UCSD-AML1 (cell line): ENCODE measurements at regions not wholly inside any gene's neighbourhood (a gene's known extent, or its start where the extent isn't known, plus 50 kb on each side); places are given as distances from the start of the nearest gene placed in this dataset.
"Not testable (repeated sequence)": the region's sequence is repeated elsewhere in the genome, so short reads cannot be mapped to it uniquely, and the experiment has no call there.

Experiments
- DNase-seq: peaks from one replicate; lab custom pipeline; 2025; ENCODE audit not compliant: unreplicated experiment; lab: John Stamatoyannopoulos, UW

DNA sequence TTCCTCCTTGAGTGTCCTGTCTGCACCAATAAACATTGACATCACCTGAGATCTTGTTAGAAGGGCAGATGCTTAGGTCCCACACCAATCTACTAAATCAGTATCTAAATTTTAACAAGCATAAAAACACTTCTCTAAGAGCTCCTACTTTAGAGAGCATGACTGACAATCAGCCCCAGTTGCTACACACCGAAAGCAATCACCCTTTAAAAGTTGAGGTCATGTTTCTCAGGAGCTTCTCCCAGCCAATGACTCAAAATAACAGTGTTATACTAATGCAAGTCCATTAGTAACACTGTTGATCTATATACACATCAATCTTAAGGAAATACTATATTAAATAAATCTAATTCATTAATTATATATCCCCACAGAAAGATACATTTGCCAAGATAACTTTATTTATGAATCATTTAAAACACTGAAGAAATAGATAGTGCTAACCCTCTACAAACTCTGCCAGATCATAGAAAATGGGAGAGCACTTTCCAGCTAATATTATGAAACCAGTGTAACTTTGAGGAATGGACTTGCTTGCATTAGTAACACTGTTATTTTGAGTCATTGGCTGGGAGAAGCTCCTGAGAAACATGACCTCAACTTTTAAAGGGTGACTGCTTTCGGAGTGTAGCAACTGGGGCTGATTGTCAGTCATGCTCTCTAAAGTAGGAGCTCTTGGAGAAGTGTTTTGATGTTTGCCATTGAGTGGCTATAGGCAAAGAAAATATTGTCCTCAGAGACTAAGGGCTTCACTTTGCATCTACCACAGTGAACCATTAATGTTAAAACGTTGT lies 109.8 kb upstream of the HDX start:
- DNase-seq = no peak

DNA sequence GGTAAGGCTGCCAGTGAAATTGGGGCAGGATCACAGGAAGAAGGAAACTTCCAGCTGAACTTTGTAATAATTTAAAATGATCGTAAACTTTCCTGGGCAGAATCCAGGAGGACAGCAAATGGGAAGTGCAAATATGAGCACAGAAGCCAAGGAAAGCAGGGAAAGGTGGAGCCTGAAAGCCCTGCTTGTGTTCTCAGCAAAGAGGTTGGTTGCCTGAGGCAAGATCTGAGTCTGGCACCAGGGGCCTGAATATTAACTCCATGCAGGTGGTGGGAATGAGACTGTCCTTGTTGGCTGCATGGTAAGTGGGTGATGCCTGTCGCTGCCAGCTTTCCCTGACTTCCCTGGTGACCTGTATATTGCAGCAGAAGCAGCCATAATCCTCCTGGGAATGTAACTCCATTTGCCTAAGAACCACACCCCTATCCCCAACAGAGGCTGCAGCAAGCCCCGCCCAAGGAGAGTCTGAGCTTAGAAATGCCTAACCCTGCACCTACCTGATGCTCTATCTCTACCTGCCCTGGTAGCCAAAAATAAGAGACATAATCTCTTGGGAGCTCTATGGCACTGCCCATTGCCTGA lies 132.0 kb upstream of the HDX start:
- no peak for DNase-seq

GRCh38 chrX:84666086-84666485 lies 163.8 kb upstream of the HDX start:
- DNase-seq = no peak

- no peak for DNase-seq
Observed at GRCh38 chrX:84690228-84690627, 188.0 kb upstream of the HDX start.

DNA sequence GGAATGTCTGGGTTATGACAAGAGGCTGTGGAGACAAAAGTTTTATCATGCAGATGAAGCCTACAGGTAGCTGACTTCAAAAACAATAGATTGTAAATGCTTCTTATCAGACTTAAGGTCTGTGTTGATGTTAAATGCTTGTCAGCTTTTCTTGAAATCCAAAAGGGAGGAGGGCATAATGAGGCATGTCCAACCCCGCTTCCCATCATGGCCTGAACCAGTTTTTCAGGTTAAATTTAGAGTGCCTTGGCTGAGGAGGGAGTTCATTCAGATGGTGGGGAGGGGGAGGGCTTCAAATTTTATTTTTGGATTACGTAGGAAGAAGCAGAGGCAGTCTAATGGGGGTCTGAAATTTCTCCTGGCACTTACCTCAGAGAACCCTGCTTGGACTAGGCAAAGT lies 207.7 kb upstream of the HDX start:
- DNase-seq = no peak

DNA sequence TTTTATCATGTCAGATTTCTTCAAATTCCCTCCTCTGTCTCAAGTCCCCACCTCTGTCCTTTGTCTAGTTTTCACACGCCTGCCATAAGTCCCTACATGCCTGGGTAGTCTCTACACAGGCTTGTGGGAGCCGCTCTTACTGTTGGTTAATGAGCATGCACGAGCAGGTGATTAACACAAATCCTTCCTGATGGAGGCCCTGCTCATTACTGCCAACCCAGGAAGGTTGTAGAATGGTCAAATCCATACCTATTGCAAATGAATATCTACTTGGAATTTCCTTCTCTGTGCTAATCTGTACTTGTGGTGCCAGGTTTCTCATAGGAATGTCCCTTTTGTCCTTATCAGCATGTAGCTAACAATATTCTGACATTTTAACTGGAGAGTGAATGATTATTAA lies 208.4 kb upstream of the HDX start:
- no peak for DNase-seq

- DNase-seq = no peak
Observed at GRCh38 chrX:84712621-84713020, 210.4 kb upstream of the HDX start.

DNA sequence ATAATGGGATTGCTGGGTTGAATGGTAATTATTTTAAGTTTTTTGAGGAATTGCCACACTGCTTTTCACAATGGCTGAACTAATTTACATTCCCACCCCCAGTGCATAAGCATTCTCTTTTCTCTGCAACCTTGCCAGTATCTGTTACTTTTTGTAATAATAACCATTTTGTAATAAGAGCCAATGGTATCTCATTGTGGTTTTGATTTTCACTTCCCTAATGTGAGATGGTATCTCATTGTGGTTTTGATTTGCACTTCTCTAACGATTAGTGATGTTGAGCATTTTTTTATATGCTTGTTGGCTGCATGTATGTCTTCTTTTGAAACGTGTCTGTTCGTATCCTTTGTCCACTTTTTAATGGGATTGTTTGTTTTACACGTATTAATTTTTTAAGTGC lies 213.1 kb upstream of the HDX start:
- DNase-seq = no peak

GRCh38 chrX:84717343-84717742 lies 215.1 kb upstream of the HDX start:
- DNase-seq = no peak

- no peak for DNase-seq
Observed at GRCh38 chrX:84721416-84721815, 219.2 kb upstream of the HDX start.

DNA sequence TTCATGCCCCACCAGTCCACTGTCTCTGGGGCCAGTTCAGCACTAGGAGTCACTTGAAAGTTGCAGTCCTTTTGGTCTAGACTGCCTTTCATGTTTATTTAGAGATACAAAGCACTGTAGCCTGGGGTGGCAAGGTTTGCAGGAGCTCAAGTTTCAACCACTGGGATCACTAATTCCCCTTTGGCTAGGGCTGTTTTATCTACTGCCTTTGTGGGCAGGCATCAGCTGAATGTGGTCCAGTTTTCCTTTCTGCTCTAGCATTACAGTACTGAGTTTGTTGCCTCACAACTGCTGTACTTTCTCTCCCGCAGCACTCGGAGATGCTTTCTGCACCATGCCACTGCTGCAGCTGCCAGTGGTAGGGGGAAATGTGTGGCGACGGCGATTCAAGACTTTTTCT lies 222.3 kb upstream of the HDX start:
- no peak for DNase-seq

DNA sequence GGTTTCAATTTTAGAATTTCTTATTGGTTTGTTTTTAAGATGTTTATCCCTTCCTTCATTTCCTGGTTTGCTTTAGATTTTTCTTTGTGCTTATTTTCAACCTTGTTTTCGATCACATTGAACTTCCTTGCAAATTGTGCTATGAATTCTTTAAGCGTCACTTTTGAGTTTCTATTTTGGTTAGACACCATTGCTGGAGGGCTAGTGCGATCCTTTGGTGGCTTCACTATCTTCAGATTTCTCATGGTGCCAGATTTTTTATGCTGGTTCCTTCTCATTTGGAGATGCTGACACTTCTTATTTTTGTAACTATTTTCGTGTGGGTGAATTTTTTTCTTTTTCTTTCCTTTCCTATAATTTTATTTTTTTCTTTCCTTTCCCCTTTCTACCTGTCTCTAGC lies 227.2 kb upstream of the HDX start:
- DNase-seq = no peak

DNA sequence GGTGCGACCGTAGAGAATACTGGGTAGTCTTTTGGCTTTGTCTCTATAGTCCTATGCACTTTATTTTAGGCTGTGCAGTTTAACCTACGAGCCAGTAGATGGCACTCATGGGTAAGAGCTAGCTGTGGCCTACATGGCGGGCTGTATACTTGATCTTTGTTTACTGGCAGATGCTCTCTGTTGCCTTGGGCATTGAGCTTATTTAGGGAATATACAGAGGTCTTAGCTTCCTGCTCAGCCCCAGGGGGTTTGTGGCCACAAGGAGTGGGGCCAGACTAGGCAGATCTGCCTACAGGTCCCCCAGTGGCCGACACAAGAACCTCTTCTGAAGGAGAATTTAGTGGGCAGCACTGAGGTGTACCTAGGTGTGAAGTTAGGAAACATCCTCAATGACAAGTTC lies 227.6 kb upstream of the HDX start:
- DNase-seq = peak; percentile 21

DNA sequence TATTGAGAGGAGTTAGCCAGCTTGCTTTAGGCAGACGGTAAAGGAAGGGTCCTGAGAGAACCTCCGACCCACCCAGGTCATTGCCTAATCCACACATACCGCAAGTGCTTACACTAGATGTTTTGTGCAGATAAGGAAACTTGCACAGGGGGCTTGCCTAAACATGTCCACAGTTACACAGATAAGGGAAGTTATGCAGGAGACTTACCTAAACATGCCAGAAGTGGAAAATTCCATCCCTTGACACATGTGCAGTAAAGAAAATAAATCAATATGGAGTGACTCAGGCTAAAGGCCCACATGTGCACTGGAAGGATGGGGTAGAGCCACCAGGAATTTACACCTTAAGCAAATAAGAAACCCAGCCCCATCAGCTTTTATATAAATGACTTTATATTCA lies 232.8 kb upstream of the HDX start:
- DNase-seq = peak; percentile 8

DNA sequence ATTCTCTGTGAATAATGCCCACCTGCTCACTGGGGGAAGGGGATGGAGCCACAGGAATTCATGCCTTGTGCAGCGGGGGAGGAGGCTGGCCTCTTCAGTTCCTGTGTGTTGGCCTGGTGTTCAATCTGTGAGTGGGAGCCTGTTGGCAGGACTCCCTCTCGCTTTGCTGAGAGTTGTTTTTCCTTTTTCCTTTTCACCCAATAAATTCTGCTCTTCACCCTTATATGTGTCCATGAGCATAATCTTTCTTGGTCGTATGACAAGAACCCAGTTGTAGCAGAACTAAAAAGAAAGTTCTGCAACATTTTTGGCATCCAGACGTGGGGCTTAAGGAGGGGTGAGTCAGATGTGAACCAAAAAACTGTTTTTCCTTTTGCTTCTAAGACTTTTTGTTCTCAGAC lies 235.2 kb upstream of the HDX start:
- no peak for DNase-seq

GRCh38 chrX:84747516-84747915 lies 245.3 kb upstream of the HDX start:
- DNase-seq = no peak

DNA sequence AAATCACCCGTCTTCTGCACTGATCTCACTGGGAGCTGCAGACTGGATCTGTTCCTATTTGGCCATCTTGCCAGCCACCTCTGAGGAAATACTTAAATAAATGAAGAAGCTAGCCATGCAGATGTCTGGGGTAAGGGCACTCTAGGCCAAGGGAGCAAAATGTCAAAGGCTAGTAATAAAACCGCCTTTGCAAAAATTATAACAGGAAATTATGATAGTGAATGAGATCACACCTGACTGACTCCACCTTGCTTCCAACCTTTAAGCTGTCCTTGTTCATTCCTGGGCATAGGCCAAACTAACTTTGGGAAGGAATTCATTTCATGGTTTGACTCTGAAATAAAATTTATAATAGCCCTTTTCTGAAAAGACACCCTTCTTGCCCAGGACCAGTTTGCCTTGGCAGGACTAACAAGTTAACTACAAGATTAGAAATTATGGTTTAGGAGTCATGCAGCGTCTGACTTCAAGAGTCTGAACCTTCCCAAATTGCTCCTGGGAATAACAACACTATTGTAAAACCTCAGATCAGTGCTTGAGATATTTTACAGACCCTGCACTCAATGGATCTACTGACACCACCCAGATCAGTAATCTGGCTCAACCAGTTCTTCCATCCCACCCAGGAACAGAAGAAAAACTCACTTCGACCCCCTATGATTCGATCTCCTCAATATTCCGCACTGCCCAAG lies 246.9 kb upstream of the HDX start:
- DNase-seq = no peak

DNA sequence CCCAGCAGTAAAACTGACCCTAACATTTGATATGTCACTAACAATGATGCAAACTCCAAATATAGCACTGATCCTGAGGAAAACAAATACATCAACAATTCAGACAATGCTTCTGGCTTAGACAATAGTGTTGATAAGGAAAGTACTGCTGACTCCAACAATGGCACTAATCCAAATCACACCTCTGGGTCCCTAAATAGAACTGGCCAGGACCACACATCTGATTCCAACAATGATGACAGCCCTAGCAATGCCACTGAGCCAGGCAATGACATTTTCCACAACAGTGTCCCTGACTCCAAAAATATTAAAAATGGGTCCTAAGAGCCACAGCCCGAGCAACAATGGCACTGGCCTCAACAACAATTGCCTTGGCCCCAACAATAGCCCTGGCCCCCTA lies 243.1 kb upstream of the APOOL start:
- no peak for DNase-seq

GRCh38 chrX:84796321-84796720 lies 207.4 kb upstream of the APOOL start:
- no peak for DNase-seq

DNA sequence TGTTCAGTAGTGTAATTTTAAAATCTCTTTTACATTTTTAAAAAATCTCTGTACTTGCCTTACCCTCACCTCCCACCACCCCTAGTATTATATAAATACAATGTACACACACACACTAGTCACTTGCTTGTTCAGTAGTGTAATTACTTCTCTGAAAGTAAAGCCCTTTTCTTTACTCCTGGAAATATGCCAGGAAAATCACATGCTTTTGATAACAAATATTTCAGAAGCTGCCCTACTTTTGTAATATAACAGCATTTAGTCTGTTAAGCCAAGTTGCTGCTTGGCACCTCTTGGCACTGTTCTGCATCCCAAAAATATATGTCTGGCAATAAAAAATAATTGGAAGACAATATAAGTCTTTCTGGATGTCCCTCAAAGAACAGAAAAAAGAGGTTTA lies 172.8 kb upstream of the APOOL start:
- DNase-seq = no peak

GRCh38 chrX:84846541-84846940 lies 157.1 kb upstream of the APOOL start:
- DNase-seq = not testable (repeated sequence)

- not testable (repeated sequence) for DNase-seq
Observed at GRCh38 chrX:84851183-84851582, 152.5 kb upstream of the APOOL start.
